HCT116 (cell line): ENCODE measurements at regions not wholly inside any gene's neighbourhood (a gene's known extent, or its start where the extent isn't known, plus 50 kb on each side); places are given as distances from the start of the nearest gene placed in this dataset.

Source experiments
- EZH2 ChIP-seq: fragments of 200-600 bp; sonication (generic); IDR thresholded peaks from 2 replicates; pipeline ENCODE4 v1.6.1; 2017; ENCODE audit warnings: antibody characterized with exemption, mixed run types
- POLR2A ChIP-seq: IDR thresholded peaks from 2 replicates; pipeline ENCODE4 v1.7.0; 2011; ENCODE audit warnings: borderline replicate concordance; ENCODE audit not compliant: insufficient read depth, insufficient read length; ENCODE audit errors: extremely low read depth

DNA sequence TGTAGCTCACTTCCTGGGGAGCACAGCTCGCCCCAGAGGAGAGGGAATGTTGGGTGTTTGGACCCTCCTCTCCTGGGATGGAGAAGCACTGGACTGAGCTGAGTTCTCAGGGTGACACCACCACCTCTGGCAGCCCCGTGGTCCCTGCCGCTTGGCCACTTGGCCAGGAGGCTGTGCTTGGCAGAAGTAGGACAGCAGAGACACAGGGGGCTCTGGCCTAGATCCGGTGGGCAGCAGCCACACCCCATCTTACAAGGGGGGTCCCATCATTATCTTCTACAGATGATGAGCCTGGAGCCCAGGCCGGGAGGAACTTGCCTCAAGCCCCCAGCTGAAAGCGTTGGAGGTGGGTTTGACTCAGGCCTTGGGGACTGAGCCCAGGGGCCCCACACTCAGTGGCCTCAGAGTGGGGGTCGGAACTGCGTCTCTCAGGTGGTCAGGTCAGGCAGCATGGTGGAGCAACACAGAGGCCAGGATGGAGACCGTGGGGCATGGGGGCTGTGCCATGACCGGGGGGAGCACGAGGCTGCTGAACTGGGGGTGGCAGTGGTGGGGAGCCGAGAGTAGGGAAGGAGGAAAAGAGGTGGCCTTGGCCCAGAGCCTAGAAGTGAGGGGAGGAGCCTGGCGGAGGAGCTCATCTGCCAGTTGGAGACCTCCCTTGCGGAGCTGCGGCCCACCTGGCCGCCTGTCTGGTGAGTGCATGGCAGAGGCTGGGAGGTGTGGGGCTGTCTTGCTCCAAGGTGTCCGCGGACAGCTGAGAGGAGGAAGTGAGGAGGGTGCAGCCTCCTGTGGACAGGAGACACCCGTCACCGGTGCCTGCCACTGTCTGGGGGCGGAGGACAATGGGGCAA lies 63.6 kb upstream of the HDAC4 start:
- TF ChIP-seq POLR2A (no peak), EZH2 (no peak)
